ENCODE measurements at regions not wholly inside any gene's neighbourhood (a gene's known extent, or its start where the extent isn't known, plus 50 kb on each side); places are given as distances from the start of the nearest gene placed in this dataset.

- no peak overlapping the region for H3K4me3 ChIP-seq
- H3K27ac ChIP-seq: no peak overlapping the region
- H3K36me3 ChIP-seq (ENCODE audit: insufficient read depth, low read length): no peaks in the 10 kb centered on the region
- no peak for DNase-seq (ENCODE audit: low read depth, low spot score)
- TF ChIP-seq FOXP2 (optimal IDR thresholded peaks at IDR 0.05; ENCODE audit: control extremely low read depth, extremely low read length, insufficient read depth): no peak
- no peak for TF ChIP-seq POLR2AphosphoS5 (IDR thresholded peaks at IDR 0.05; ENCODE audit: borderline replicate concordance, low read depth, low read length)
- TF ChIP-seq EZH2 (IDR thresholded peaks at IDR 0.05): no peak
- H3K9me3 ChIP-seq (ENCODE audit: low read depth, low read length): no peaks in the 10 kb centered on the region
- no peak overlapping the region for H3K9ac ChIP-seq (ENCODE audit: insufficient read length)
These were observed 231.3 kb downstream of the TFAP2C start for GRCh38 chr20:56860413-56860812.

GRCh38 chr20:56861590-56861989, 232.5 kb downstream of the TFAP2C start:
- H3K9me3 ChIP-seq (ENCODE audit: low read depth, low read length): no peaks in the 10 kb centered on the region
- no peaks in the 10 kb centered on the region for H3K36me3 ChIP-seq (ENCODE audit: insufficient read depth, low read length)
- TF ChIP-seq POLR2AphosphoS5 (IDR thresholded peaks at IDR 0.05; ENCODE audit: borderline replicate concordance, low read depth, low read length): no peak
- TF ChIP-seq FOXP2 (optimal IDR thresholded peaks at IDR 0.05; ENCODE audit: control extremely low read depth, extremely low read length, insufficient read depth): no peak
- no peak for DNase-seq (ENCODE audit: low read depth, low spot score)
- H3K9ac ChIP-seq (ENCODE audit: insufficient read length): no peak overlapping the region
- H3K4me3 ChIP-seq: no peak overlapping the region
- H3K27ac ChIP-seq: no peak overlapping the region

GRCh38 chr20:56865055-56865454, 235.9 kb downstream of the TFAP2C start:
- no peak overlapping the region for H3K9ac ChIP-seq (ENCODE audit: insufficient read length)
- no peak for TF ChIP-seq EZH2 (IDR thresholded peaks at IDR 0.05)
- no peak for TF ChIP-seq POLR2AphosphoS5 (IDR thresholded peaks at IDR 0.05; ENCODE audit: borderline replicate concordance, low read depth, low read length)
- no peak for TF ChIP-seq FOXP2 (optimal IDR thresholded peaks at IDR 0.05; ENCODE audit: control extremely low read depth, extremely low read length, insufficient read depth)
- H3K27ac ChIP-seq: no peak overlapping the region
- DNase-seq (ENCODE audit: low read depth, low spot score): no peak
- H3K36me3 ChIP-seq (ENCODE audit: insufficient read depth, low read length): no peaks in the 10 kb centered on the region
- no peaks in the 10 kb centered on the region for H3K9me3 ChIP-seq (ENCODE audit: low read depth, low read length)
- H3K4me3 ChIP-seq: no peak overlapping the region

GRCh38 chr20:56867128-56867527, 238.0 kb downstream of the TFAP2C start:
- TF ChIP-seq POLR2AphosphoS5 (IDR thresholded peaks at IDR 0.05; ENCODE audit: borderline replicate concordance, low read depth, low read length): no peak
- TF ChIP-seq FOXP2 (optimal IDR thresholded peaks at IDR 0.05; ENCODE audit: control extremely low read depth, extremely low read length, insufficient read depth): no peak
- Histone ChIP-seq H3K9ac (ENCODE audit: insufficient read length) (no peak overlapping the region), H3K27ac (no peak overlapping the region), H3K9me3 (ENCODE audit: low read depth, low read length) (no peaks in the 10 kb centered on the region), H3K4me3 (no peak overlapping the region), H3K36me3 (ENCODE audit: insufficient read depth, low read length) (no peaks in the 10 kb centered on the region)
- no peak for DNase-seq (ENCODE audit: low read depth, low spot score)

GRCh38 chr20:56868746-56869145, 239.6 kb downstream of the TFAP2C start:
- DNase-seq (ENCODE audit: low read depth, low spot score): no peak
- Histone ChIP-seq H3K27ac (no peak overlapping the region), H3K9me3 (ENCODE audit: low read depth, low read length) (no peaks in the 10 kb centered on the region), H3K36me3 (ENCODE audit: insufficient read depth, low read length) (no peaks in the 10 kb centered on the region), H3K9ac (ENCODE audit: insufficient read length) (no peak overlapping the region), H3K4me3 (no peak overlapping the region)
- TF ChIP-seq POLR2AphosphoS5 (IDR thresholded peaks at IDR 0.05; ENCODE audit: borderline replicate concordance, low read depth, low read length): no peak
- TF ChIP-seq FOXP2 (optimal IDR thresholded peaks at IDR 0.05; ENCODE audit: control extremely low read depth, extremely low read length, insufficient read depth): no peak
- TF ChIP-seq EZH2 (IDR thresholded peaks at IDR 0.05): no peak

- DNase-seq (ENCODE audit: low read depth, low spot score): no peak
- no peaks in the 10 kb centered on the region for H3K9me3 ChIP-seq (ENCODE audit: low read depth, low read length)
- no peak overlapping the region for H3K9ac ChIP-seq (ENCODE audit: insufficient read length)
- no peak overlapping the region for H3K4me3 ChIP-seq
- TF ChIP-seq FOXP2 (optimal IDR thresholded peaks at IDR 0.05; ENCODE audit: control extremely low read depth, extremely low read length, insufficient read depth) (no peak), EZH2 (IDR thresholded peaks at IDR 0.05) (no peak), POLR2AphosphoS5 (IDR thresholded peaks at IDR 0.05; ENCODE audit: borderline replicate concordance, low read depth, low read length) (no peak)
- H3K27ac ChIP-seq: no peak overlapping the region
- no peaks in the 10 kb centered on the region for H3K36me3 ChIP-seq (ENCODE audit: insufficient read depth, low read length)
These were observed 241.2 kb downstream of the TFAP2C start for GRCh38 chr20:56870271-56870670.

- Histone ChIP-seq H3K9ac (ENCODE audit: insufficient read length) (no peak overlapping the region), H3K27ac (no peak overlapping the region), H3K9me3 (ENCODE audit: low read depth, low read length) (no peaks in the 10 kb centered on the region), H3K4me3 (no peak overlapping the region), H3K36me3 (ENCODE audit: insufficient read depth, low read length) (no peaks in the 10 kb centered on the region)
- TF ChIP-seq POLR2AphosphoS5 (IDR thresholded peaks at IDR 0.05; ENCODE audit: borderline replicate concordance, low read depth, low read length): no peak
- DNase-seq (ENCODE audit: low read depth, low spot score): no peak
These were observed 242.6 kb downstream of the TFAP2C start for GRCh38 chr20:56871691-56872090.

GRCh38 chr20:56872620-56873458, 243.7 kb downstream of the TFAP2C start:
- no peak overlapping the region for H3K9ac ChIP-seq (ENCODE audit: insufficient read length)
- no peak for DNase-seq (ENCODE audit: low read depth, low spot score)
- H3K27ac ChIP-seq: no peak overlapping the region
- no peaks in the 10 kb centered on the region for H3K9me3 ChIP-seq (ENCODE audit: low read depth, low read length)
- TF ChIP-seq FOXP2 (optimal IDR thresholded peaks at IDR 0.05; ENCODE audit: control extremely low read depth, extremely low read length, insufficient read depth): no peak
- H3K4me3 ChIP-seq: no peak overlapping the region
- H3K36me3 ChIP-seq (ENCODE audit: insufficient read depth, low read length): no peaks in the 10 kb centered on the region

- Histone ChIP-seq H3K9me3 (ENCODE audit: low read depth, low read length) (no peaks in the 10 kb centered on the region), H3K36me3 (ENCODE audit: insufficient read depth, low read length) (no peaks in the 10 kb centered on the region), H3K27ac (no peak overlapping the region), H3K9ac (ENCODE audit: insufficient read length) (no peak overlapping the region), H3K4me3 (no peak overlapping the region)
- no peak for TF ChIP-seq FOXP2 (optimal IDR thresholded peaks at IDR 0.05; ENCODE audit: control extremely low read depth, extremely low read length, insufficient read depth)
- no peak for TF ChIP-seq POLR2AphosphoS5 (IDR thresholded peaks at IDR 0.05; ENCODE audit: borderline replicate concordance, low read depth, low read length)
- TF ChIP-seq EZH2 (IDR thresholded peaks at IDR 0.05): no peak
- DNase-seq (ENCODE audit: low read depth, low spot score): no peak
These were observed 244.7 kb downstream of the TFAP2C start for GRCh38 chr20:56873836-56874235.
